A673 (cell line): ENCODE measurements at regions not wholly inside any gene's neighbourhood (a gene's known extent, or its start where the extent isn't known, plus 50 kb on each side); places are given as distances from the start of the nearest gene placed in this dataset.

Experiments
- EZH2 ChIP-seq: fragments of 200-600 bp; sonication (generic); IDR thresholded peaks from 2 replicates; pipeline ENCODE4 v1.6.1; 2017; ENCODE audit warnings: borderline replicate concordance, low read depth, mild to moderate bottlenecking, mixed read lengths, antibody characterized with exemption, low read length; ENCODE audit not compliant: poor library complexity, severe bottlenecking
- TF ChIP-seq, protein P1 (sequence below): fragments of 300-800, 200-600 bp; sonication (generic); conservative IDR thresholded peaks from 2 replicates; pipeline ENCODE4 v1.5.1; 2017; ENCODE audit warnings: low read depth, mild to moderate bottlenecking, antibody characterized with exemption, low read length, moderate library complexity, mixed read lengths

- TF ChIP-seq, protein P1, sequence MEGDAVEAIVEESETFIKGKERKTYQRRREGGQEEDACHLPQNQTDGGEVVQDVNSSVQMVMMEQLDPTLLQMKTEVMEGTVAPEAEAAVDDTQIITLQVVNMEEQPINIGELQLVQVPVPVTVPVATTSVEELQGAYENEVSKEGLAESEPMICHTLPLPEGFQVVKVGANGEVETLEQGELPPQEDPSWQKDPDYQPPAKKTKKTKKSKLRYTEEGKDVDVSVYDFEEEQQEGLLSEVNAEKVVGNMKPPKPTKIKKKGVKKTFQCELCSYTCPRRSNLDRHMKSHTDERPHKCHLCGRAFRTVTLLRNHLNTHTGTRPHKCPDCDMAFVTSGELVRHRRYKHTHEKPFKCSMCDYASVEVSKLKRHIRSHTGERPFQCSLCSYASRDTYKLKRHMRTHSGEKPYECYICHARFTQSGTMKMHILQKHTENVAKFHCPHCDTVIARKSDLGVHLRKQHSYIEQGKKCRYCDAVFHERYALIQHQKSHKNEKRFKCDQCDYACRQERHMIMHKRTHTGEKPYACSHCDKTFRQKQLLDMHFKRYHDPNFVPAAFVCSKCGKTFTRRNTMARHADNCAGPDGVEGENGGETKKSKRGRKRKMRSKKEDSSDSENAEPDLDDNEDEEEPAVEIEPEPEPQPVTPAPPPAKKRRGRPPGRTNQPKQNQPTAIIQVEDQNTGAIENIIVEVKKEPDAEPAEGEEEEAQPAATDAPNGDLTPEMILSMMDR = no peak
- TF ChIP-seq EZH2 = no peak
Observed at GRCh38 chr3:117444175-117444574, 734.6 kb downstream of the TUSC7 start.
